LNCaP clone FGC (cell line): ENCODE measurements at regions not wholly inside any gene's neighbourhood (a gene's known extent, or its start where the extent isn't known, plus 50 kb on each side); places are given as distances from the start of the nearest gene placed in this dataset.
A peak's percentile ranks its signal among the peaks of the same experiment; 100 is the strongest.

Experiments used
- DNase-seq: peaks from one replicate; pipeline ENCODE4 v3.0.0-alpha.2; 2011; ENCODE audit warnings: low read depth
- H3K4me3 ChIP-seq: 2 replicates; pipeline ENCODE4 v1.5.1; 2011; ENCODE audit warnings: mild to moderate bottlenecking, low read depth, low read length, control low read depth
- TF ChIP-seq, protein P1 (sequence below): IDR thresholded peaks from 2 replicates; pipeline ENCODE4 v1.5.1; 2012; ENCODE audit warnings: mild to moderate bottlenecking; ENCODE audit not compliant: control insufficient read depth, insufficient read depth; ENCODE audit errors: extremely low read depth

GRCh38 chr1:67528141-67528540, 97.9 kb upstream of the SERBP1 start:
- TF ChIP-seq, protein P1, sequence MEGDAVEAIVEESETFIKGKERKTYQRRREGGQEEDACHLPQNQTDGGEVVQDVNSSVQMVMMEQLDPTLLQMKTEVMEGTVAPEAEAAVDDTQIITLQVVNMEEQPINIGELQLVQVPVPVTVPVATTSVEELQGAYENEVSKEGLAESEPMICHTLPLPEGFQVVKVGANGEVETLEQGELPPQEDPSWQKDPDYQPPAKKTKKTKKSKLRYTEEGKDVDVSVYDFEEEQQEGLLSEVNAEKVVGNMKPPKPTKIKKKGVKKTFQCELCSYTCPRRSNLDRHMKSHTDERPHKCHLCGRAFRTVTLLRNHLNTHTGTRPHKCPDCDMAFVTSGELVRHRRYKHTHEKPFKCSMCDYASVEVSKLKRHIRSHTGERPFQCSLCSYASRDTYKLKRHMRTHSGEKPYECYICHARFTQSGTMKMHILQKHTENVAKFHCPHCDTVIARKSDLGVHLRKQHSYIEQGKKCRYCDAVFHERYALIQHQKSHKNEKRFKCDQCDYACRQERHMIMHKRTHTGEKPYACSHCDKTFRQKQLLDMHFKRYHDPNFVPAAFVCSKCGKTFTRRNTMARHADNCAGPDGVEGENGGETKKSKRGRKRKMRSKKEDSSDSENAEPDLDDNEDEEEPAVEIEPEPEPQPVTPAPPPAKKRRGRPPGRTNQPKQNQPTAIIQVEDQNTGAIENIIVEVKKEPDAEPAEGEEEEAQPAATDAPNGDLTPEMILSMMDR = no peak
- H3K4me3 ChIP-seq = no peak overlapping the region

GRCh38 chr1:67530071-67530470, 99.9 kb upstream of the SERBP1 start:
- no peak for DNase-seq
- no peak overlapping the region for H3K4me3 ChIP-seq
- TF ChIP-seq, protein P1 = no peak

More at GRCh38 chr1:67528141-67528540, 97.9 kb upstream of the SERBP1 start:
- no peak for DNase-seq

DNA sequence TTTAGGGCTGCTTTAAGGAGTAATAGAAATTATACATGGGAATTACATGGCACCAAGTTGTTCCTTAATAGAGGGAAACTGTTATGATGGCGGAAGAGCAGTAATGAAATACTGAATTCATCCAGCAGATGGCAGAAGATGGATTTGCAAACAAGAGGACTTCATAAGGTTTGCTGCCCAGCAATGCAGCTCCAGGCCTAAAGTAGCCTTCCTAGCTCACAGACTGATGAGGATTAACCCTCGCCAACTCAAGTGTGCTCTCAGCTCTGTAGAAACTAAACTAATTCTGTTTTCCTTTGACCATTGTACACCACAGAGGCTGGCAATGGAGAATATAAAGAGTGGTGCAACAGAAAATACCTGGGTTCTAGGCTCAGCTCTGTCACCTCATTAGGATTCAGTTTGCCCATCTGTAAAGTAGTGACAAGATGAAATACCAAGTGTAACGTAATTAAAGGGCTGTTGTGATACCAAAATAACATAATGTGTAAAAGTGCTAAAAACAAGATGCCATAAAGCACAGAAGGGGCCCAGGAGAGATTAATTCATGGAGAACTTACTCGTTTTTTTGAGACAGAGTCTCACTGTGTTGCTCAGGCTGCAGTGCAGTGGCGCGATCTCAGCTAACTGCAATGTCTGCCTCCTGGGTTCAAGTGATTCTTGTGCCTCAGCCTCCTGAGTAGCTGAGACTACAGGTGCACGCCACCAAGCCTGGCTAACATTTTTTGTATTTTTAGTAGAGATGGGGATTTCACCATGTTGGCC, 102.4 kb upstream of the SERBP1 start:
- H3K4me3 ChIP-seq = no peak overlapping the region
- TF ChIP-seq, protein P1 = peak; percentile 73
- DNase-seq = peak; percentile 65

DNA sequence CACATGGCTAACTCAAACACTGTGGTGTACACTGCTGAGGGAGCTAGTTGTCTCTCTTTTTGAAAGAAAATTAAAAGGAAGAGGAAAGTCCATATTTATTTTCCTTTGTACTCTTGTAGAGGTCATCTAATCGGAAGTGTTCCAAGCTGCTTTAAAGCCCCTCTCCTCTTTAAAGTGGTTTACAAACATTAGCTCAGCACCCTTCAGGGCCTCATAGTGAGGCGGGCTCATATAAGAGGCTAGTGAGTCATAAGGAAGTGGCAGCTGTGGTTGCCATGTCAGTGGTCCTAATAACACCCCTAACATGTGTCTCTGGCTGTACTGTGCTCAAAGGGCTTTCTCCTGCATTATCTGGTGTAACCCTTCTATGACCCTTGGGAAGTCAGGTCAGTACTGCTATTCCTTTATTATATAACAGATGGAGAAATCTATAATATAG, 104.4 kb upstream of the SERBP1 start:
- TF ChIP-seq, protein P1 = no peak
- DNase-seq = no peak
- H3K4me3 ChIP-seq = no peak overlapping the region

DNA sequence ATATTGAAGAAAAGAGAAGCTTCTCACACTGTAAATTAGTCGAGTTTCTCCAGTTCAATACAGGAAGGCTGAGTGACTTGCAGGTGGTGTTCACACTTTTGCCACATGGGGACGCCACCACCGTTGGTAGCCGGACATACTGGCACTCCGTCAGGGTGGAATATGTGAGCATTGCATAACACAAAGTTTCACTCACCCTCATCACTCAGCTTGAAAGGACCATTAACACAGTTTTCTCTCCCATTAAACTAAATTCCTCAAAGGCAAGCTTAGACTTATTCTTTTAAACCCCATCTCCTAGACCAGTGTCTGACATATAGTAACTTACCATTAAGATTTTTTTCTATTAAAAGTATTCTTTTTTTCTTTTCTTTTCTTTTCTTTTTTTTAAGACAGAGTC, 105.3 kb upstream of the SERBP1 start:
- TF ChIP-seq, protein P1 = peak; percentile 97
- peak; percentile 41 for DNase-seq
- no peak overlapping the region for H3K4me3 ChIP-seq

DNA sequence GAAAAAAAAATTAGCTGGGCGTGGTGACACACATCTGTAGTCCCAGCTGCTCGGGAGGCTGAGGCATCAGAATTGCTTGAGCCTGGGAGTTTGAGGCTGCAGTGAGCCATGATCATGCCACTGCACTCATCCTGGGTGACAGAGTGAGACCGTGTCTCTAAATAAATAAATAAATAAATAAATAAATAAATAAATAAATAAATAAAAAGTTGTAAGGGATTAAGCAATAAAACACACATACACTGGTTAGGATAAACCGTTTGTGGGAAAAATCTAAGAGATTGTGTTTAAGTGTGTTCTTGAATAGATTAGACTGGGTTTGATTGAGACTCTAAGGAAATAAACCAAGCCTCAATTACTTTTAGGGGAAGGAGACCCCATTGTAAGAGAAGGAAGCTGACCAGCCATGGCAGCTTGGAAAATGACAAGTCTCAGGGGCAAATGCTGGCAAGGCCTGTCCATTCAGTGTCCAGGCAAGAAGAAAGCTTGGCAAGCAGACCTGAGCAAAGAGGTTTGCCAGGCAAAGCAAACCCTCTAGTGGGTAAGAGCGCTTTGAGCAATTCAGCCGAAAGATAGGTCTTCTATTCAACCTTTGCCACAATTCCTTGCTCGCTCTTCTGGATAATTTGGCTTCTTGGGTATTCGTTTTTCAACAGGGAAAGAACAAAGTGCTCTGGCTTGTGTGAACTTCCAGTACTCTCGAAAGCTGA, 106.9 kb upstream of the SERBP1 start:
- DNase-seq = no peak
- H3K4me3 ChIP-seq = no peak overlapping the region
- TF ChIP-seq, protein P1 = no peak
